SK-N-SH (cell line): ENCODE measurements at regions not wholly inside any gene's neighbourhood (a gene's known extent, or its start where the extent isn't known, plus 50 kb on each side); places are given as distances from the start of the nearest gene placed in this dataset.

Experiments used
- CTCF ChIA-PET: fragments of 300-600, 350-600 bp; formaldehyde crosslinking; extraction: SDS; loops from one replicate; lab custom pipeline; 2021; lab: Yijun Ruan, JAX
- POLR2A ChIA-PET: fragments of 350-600 bp; sonication (Branson Sonifier 250); formaldehyde crosslinking; extraction: SDS; loops from one replicate; lab custom pipeline; 2020; ENCODE audit warnings: antibody characterized with exemption, inconsistent platforms; lab: Yijun Ruan, JAX
- DNase-seq: peaks from one replicate; pipeline ENCODE4 v3.0.0; 2012
- H2AFZ ChIP-seq: fragments of 200-600 bp; sonication (generic); 2 replicates; pipeline ENCODE4 v1.8.1; 2016; ENCODE audit warnings: antibody characterized with exemption, mild to moderate bottlenecking, low read depth
- H3F3A ChIP-seq: fragments of 200-600 bp; sonication (generic); replicated peaks from 2 replicates; pipeline ENCODE3; 2016; ENCODE audit warnings: antibody characterized with exemption, mild to moderate bottlenecking; ENCODE audit not compliant: insufficient read depth
- H3K27ac ChIP-seq, 2 experiments: fragments of 200-500 bp in 1 of 2; fragments of 200-600 bp in 1 of 2; sonication (Bioruptor generic) in 1 of 2; sonication (generic), shearing (Covaris generic) in 1 of 2; 2 replicates each; pipeline versions ENCODE4 v1.5.1 to v1.6.1; 2014 to 2016; ENCODE audit warnings: low read depth in 2 of 2, inconsistent platforms in 1 of 2, low read length in 1 of 2, mild to moderate bottlenecking in 1 of 2, mixed read lengths in 1 of 2
- H3K27me3 ChIP-seq: fragments of 200-600 bp; sonication (generic), shearing (Covaris generic); 2 replicates; pipeline ENCODE4 v1.6.1; 2016; ENCODE audit warnings: mixed run types; ENCODE audit not compliant: insufficient read depth
- H3K36me3 ChIP-seq, 2 experiments: fragments of 200-500 bp in 1 of 2; fragments of 200-600 bp in 1 of 2; sonication (Bioruptor generic) in 1 of 2; sonication (generic) in 1 of 2; replicated peaks in 1 of 2; 2 replicates each; pipeline versions ENCODE3 to v1.5.1; 2014 to 2016; ENCODE audit warnings: low read length in 1 of 2, mild to moderate bottlenecking in 1 of 2; ENCODE audit not compliant: insufficient read depth in 2 of 2, control insufficient read depth in 1 of 2
- H3K4me1 ChIP-seq, 2 experiments: fragments of 200-500 bp in 1 of 2; fragments of 200-600 bp in 1 of 2; sonication (Bioruptor generic) in 1 of 2; sonication (generic), shearing (Covaris generic) in 1 of 2; 2 replicates each; pipeline versions ENCODE4 v1.5.1 to v1.6.1; 2014 to 2016; ENCODE audit warnings: low read depth in 1 of 2, low read length in 1 of 2, mixed run types in 1 of 2; ENCODE audit not compliant: insufficient read depth in 2 of 2, control insufficient read depth in 1 of 2
- H3K4me2 ChIP-seq: fragments of 200-600 bp; sonication (generic), shearing (Covaris generic); 2 replicates; pipeline ENCODE4 v1.6.1; 2017; ENCODE audit warnings: mixed run types
- H3K4me3 ChIP-seq, 2 experiments: fragments of 200-500 bp in 1 of 2; fragments of 200-600 bp in 1 of 2; sonication (Bioruptor generic) in 1 of 2; sonication (generic), shearing (Covaris generic) in 1 of 2; 2 replicates each; pipeline versions ENCODE4 v1.5.1 to v1.8.1; 2014 to 2016; ENCODE audit warnings: low read depth in 2 of 2, inconsistent platforms in 1 of 2, low read length in 1 of 2, mild to moderate bottlenecking in 1 of 2, mixed read lengths in 1 of 2, moderate library complexity in 1 of 2
- H3K79me2 ChIP-seq: fragments of 200-600 bp; sonication (generic); 2 replicates; pipeline ENCODE4 v1.8.1; 2017; ENCODE audit warnings: mild to moderate bottlenecking; ENCODE audit not compliant: insufficient read depth
- H3K9ac ChIP-seq: fragments of 200-600 bp; sonication (generic); 2 replicates; pipeline ENCODE4 v1.6.1; 2017; ENCODE audit warnings: mixed run types
- H3K9me2 ChIP-seq: fragments of 200-600 bp; sonication (generic); 2 replicates; pipeline ENCODE4 v1.6.1; 2017; ENCODE audit warnings: mixed run types
- H3K9me3 ChIP-seq: fragments of 200-600 bp; sonication (generic); 2 replicates; pipeline ENCODE4 v1.6.1; 2017; ENCODE audit warnings: mixed run types, mild to moderate bottlenecking, moderate library complexity
- H4K20me1 ChIP-seq: fragments of 200-600 bp; sonication (generic); 2 replicates; pipeline ENCODE4 v1.6.1; 2017; ENCODE audit warnings: mild to moderate bottlenecking, mixed run types; ENCODE audit not compliant: insufficient read depth
- CHD2 ChIP-seq: fragments of 150-350 bp; IDR thresholded peaks from 2 replicates; pipeline ENCODE4 v1.6.1; 2018; ENCODE audit warnings: low read length; ENCODE audit not compliant: partially characterized antibody
- ELF1 ChIP-seq: IDR thresholded peaks from 2 replicates; pipeline ENCODE4 v1.4.0; 2012
- EZH2phosphoT487 ChIP-seq: fragments of 200-600 bp; sonication (generic); IDR thresholded peaks from 2 replicates; pipeline ENCODE4 v1.6.1; 2017; ENCODE audit warnings: low read depth, mixed run types, mild to moderate bottlenecking, antibody characterized with exemption, moderate library complexity, borderline replicate concordance
- FOSL2 ChIP-seq: IDR thresholded peaks from 2 replicates; pipeline ENCODE4 v1.4.0; 2012; ENCODE audit warnings: low read depth, mild to moderate bottlenecking, moderate library complexity, borderline replicate concordance
- FOXM1 ChIP-seq: IDR thresholded peaks from 2 replicates; pipeline ENCODE4 v1.4.0; 2012; ENCODE audit warnings: low read depth, mild to moderate bottlenecking
- GABPA ChIP-seq: IDR thresholded peaks from 2 replicates; pipeline ENCODE4 v1.4.0; 2012; ENCODE audit warnings: low read depth, mild to moderate bottlenecking
- IRF3 ChIP-seq: fragments of 150-350 bp; IDR thresholded peaks from 2 replicates; pipeline ENCODE4 v1.6.1; 2016; ENCODE audit warnings: mild to moderate bottlenecking, low read depth, low read length
- JUND ChIP-seq: IDR thresholded peaks from 2 replicates; pipeline ENCODE4 v1.4.0; 2012
- MEF2A ChIP-seq: IDR thresholded peaks from 2 replicates; pipeline ENCODE4 v1.4.0; 2012; ENCODE audit warnings: low read depth, borderline replicate concordance
- MXI1 ChIP-seq: IDR thresholded peaks from 2 replicates; pipeline ENCODE4 v1.6.1; 2012; ENCODE audit warnings: mild to moderate bottlenecking, low read depth, low read length, improper control_type of control experiment
- POLR2AphosphoS5 ChIP-seq: IDR thresholded peaks from 2 replicates; pipeline ENCODE4 v1.6.1; 2012; ENCODE audit warnings: low read depth, low read length
- RCOR1 ChIP-seq: fragments of 150-350 bp; IDR thresholded peaks from 2 replicates; pipeline ENCODE4 v1.6.1; 2017; ENCODE audit warnings: antibody characterized with exemption, low read length
- RFX5 ChIP-seq: IDR thresholded peaks from 2 replicates; pipeline ENCODE4 v1.6.1; 2012; ENCODE audit warnings: mild to moderate bottlenecking, improper control_type of control experiment, low read length
- RXRA ChIP-seq: IDR thresholded peaks from 2 replicates; pipeline ENCODE4 v1.4.0; 2012; ENCODE audit warnings: low read depth, mild to moderate bottlenecking, borderline replicate concordance
- SMC3 ChIP-seq: IDR thresholded peaks from 2 replicates; pipeline ENCODE4 v1.6.1; 2012; ENCODE audit warnings: low read depth, low read length, improper control_type of control experiment
- WGBS: methylation state at CpG from one replicate; pipeline ENCODE4 v1.1.6; 2017; ENCODE audit warnings: low lambda C conversion rate; 5-methylcytosine and 5-hydroxymethylcytosine counted together
- TF ChIP-seq, protein P1 (sequence below): fragments of 150-350 bp; IDR thresholded peaks from 2 replicates; pipeline ENCODE4 v1.6.1; 2017; ENCODE audit warnings: antibody characterized with exemption, low read length, low read depth, borderline replicate concordance
- TF ChIP-seq, protein P2 (sequence below): fragments of 200-600 bp; sonication (generic); IDR thresholded peaks from 2 replicates; pipeline ENCODE4 v1.6.1; 2017; ENCODE audit warnings: antibody characterized with exemption, mild to moderate bottlenecking, moderate library complexity

- Histone ChIP-seq H3K27me3 (no peaks in the 10 kb centered on the region), H3K4me1 (peaks cover 7 to 17% of the 10 kb centered on the region in 2 experiments; a peak in 1 of 4 replicates), H4K20me1 (peaks cover 3% of the 10 kb centered on the region; the same call in 1 of the 2 replicates), H3K9me3 (no peaks in the 10 kb centered on the region), H3F3A (no peaks in the 10 kb centered on the region), H3K9me2 (no peaks in the 10 kb centered on the region), H3K9ac (no peak overlapping the region)
- CTCF ChIA-PET, result no interaction called here
- 88% methylated on average over 2 of the region's 2 CpGs for WGBS
- TF ChIP-seq SMC3, result no peak
- no peak for TF ChIP-seq MXI1
- no peak for TF ChIP-seq IRF3
- no peak for TF ChIP-seq GABPA
- TF ChIP-seq MEF2A, result no peak
- no peak for TF ChIP-seq FOSL2
- TF ChIP-seq CHD2, result no peak
- no peak for TF ChIP-seq JUND
- TF ChIP-seq, protein P1, sequence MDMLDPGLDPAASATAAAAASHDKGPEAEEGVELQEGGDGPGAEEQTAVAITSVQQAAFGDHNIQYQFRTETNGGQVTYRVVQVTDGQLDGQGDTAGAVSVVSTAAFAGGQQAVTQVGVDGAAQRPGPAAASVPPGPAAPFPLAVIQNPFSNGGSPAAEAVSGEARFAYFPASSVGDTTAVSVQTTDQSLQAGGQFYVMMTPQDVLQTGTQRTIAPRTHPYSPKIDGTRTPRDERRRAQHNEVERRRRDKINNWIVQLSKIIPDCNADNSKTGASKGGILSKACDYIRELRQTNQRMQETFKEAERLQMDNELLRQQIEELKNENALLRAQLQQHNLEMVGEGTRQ, result no peak
- no peak for TF ChIP-seq ELF1
- no peak for TF ChIP-seq RXRA
- no peak for TF ChIP-seq FOXM1
- no peak for TF ChIP-seq EZH2phosphoT487
- no peak for TF ChIP-seq RFX5
- TF ChIP-seq RCOR1, result no peak
- TF ChIP-seq POLR2AphosphoS5, result no peak
- TF ChIP-seq, protein P2, sequence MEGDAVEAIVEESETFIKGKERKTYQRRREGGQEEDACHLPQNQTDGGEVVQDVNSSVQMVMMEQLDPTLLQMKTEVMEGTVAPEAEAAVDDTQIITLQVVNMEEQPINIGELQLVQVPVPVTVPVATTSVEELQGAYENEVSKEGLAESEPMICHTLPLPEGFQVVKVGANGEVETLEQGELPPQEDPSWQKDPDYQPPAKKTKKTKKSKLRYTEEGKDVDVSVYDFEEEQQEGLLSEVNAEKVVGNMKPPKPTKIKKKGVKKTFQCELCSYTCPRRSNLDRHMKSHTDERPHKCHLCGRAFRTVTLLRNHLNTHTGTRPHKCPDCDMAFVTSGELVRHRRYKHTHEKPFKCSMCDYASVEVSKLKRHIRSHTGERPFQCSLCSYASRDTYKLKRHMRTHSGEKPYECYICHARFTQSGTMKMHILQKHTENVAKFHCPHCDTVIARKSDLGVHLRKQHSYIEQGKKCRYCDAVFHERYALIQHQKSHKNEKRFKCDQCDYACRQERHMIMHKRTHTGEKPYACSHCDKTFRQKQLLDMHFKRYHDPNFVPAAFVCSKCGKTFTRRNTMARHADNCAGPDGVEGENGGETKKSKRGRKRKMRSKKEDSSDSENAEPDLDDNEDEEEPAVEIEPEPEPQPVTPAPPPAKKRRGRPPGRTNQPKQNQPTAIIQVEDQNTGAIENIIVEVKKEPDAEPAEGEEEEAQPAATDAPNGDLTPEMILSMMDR, result no peak
- TF ChIP-seq, all 33 proteins: peak for 0
- Histone ChIP-seq H3K4me2 (no peak overlapping the region), H3K4me3 (no peak overlapping the region), H3K79me2 (no peaks in the 10 kb centered on the region), H3K36me3 (no peaks in the 10 kb centered on the region), H3K27ac (no peak overlapping the region), H2AFZ (no peak overlapping the region)
- POLR2A ChIA-PET, result no interaction called here
- DNase-seq, result no peak
Observed at GRCh38 chr12:123054371-123054770, 73.9 kb downstream of the ARL6IP4 start.
